ENCODE measurements at regions not wholly inside any gene's neighbourhood (a gene's known extent, or its start where the extent isn't known, plus 50 kb on each side); places are given as distances from the start of the nearest gene placed in this dataset.

DNA sequence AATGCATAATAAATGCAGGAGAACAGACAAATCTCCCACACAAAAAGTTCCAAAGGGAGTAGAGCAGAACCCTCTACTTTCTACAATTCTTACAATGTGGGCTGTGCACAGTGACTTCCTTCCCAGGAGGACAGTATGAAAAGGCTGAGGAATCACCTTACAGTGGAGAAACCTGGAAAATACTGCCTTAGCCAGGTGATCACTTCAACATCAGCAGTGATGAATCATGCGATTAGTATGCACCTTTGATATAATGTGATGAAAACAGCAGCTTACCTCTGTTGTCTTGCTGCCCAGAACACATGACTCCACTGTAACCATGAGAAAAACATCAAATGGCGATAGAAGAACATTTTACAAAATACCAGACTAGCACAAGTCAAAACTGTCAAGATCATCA, 329.7 kb upstream of the POM121L12 start:
- DNase-seq (ENCODE audit: low spot score): no peak

DNA sequence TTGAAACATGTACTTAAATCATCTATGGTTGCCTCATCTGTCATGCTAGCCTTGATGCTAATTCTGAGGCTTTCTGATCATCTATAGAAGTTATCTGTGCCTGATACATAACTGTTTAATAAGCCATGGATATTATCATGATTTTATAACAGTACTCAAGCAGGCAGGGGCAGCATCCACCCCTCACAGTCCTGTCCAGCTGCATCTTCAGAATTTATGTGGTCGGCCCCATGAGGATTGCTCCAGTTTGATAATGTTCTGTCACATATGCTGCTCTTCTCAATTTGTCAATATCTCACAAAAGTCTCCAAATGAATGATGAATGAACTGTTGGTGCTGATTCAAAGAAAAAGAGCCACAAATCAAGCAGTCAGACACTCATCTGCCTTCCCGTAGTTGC, 335.1 kb upstream of the POM121L12 start:
- no peak for DNase-seq (ENCODE audit: low spot score)

DNA sequence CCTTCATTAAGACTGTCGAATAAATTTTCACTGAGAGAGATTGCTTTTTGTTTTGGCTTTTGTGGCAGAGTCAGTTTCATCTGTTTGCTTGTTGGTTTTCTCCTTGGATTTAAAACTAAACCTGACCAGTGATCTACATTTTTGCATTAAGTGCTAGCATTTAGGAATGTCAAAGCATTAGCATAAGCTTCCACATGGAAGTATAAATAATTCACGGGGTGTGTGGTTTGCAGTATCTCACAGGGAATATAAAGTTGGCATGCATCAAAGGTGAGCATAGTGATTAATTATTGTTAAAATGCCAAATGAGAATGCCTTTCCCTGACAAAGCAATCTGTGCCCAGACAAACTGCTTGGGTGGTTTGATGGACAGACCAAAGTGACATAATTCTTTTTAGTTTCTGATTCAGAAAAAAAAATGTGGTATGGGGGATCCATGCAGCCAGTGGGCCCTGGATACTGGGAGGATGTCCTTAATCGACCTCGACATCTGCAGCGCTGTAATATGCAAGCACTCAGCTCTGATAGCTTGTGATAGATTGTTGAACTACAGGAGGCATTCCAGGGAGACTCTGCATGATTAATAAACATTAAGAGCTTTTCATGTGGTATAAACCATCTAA, 339.3 kb upstream of the POM121L12 start:
- no peak for DNase-seq (ENCODE audit: low spot score)

DNA sequence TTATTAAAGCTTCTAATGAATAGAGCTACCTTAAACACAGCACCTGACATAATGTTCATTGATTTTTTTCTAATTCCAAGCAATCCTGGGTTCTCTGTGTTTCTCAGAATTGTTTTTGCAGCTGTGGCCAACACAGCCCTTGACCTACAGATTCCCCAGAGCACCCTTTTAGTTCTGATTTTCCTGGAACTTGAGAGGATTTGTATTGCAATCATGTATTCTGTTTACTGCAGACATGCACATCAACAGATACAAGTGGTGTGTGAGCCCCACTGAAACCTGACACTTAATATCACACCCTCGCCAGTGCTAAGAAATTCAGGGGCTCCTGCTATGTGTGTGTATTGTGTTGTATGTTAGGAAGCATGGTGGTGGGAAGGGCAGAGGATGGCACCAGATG, 344.2 kb upstream of the POM121L12 start:
- no peak for DNase-seq (ENCODE audit: low spot score)

GRCh38 chr7:52689912-52690311, 345.5 kb upstream of the POM121L12 start:
- no peak for DNase-seq (ENCODE audit: low spot score)

GRCh38 chr7:52685333-52685732, 350.1 kb upstream of the POM121L12 start:
- DNase-seq (ENCODE audit: low spot score): no peak

DNA sequence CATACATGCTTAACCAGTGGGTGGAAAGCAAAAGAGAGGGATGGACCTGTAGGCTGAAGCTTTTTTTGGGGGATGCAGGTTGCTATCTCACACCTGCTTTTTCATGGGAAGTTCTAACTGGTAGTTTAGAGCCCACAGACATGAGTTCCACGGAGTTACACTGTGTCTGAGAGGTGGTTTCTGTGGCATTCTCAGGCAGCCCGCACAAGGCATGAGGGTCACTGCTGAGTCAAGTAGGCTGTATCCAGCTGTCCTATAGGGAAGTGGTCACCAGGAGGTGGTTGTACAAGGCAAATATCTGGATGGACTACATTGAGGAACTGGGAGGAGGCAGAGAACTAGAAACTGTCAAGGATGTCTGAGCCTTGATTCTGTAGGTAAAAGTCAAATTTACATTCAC, 351.0 kb upstream of the POM121L12 start:
- no peak for DNase-seq (ENCODE audit: low spot score)

DNA sequence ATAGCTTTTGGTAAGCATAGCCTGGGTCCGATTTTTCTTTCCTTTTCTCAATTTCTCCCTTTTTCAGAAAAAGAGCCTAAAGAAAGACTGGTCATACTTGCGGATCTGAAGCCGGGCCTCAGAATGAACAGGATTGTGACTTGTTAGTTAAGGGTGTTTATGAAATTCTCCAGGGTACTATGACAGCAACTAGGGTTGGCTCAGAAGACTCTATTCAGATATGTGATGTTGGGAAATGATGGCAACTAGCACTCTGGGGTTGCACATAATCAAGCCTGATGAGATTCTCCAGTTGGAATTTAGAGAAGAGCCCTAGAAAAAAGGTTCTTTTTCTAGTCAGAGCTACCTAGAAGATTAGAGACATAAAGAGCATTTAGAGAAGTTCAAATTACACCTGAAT, 352.4 kb upstream of the POM121L12 start:
- no peak for DNase-seq (ENCODE audit: low spot score)

DNA sequence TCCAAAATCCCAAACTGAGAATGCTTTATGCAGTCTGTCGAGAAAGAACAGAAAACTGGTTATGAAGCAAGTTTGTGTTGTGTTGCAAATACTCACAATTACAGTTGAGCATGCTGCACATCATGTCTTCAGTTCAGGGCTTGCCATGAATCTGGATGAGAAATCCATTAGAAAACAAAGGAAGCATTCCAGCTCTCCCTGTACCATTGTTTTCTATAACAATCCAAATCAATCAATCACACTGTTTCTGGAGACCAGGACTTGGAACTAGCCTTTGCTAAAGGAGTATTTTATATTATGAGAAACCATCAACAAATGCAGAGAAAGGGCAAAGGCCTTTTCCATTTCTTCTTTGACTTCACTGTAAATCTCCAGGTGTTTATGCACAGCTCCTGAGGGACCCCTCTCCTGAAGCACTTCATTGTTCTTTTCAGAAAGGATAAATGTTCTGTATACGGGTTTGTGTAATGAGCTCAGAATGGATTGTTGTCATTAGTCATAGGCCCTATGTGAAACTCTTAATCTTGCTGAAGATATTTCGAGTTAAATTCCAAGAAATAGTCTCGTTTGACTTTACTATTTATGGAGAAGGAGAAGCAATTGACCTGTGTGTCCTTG, 364.7 kb upstream of the POM121L12 start:
- no peak for DNase-seq (ENCODE audit: low spot score)

- no peak for DNase-seq (ENCODE audit: low spot score)
Observed at GRCh38 chr7:52669031-52669430, 366.4 kb upstream of the POM121L12 start.

- no peak for DNase-seq (ENCODE audit: low spot score)
Observed at GRCh38 chr7:52668435-52668834, 367.0 kb upstream of the POM121L12 start.

GRCh38 chr7:52659178-52659577, 376.3 kb upstream of the POM121L12 start:
- DNase-seq (ENCODE audit: low spot score): no peak

DNA sequence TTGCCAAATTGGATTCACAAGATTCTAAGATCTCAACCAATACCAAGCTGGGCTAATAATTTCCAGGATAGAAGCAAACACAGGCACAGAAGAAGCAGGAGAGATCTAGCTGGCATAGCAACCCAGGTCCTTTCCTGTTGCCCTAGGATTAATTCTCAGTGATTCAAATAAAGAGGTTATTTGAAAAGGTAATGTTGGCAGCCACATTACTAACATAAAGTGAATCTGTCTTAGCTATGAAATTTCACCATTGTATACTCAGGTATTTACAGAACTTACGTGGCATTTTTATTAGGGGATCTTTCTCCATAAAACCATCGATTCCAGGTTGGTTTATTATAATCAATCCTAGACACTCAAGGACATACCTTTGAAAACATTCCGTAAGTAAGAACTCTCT, 379.3 kb upstream of the POM121L12 start:
- DNase-seq (ENCODE audit: low spot score): no peak

GRCh38 chr7:52652621-52653020, 382.8 kb upstream of the POM121L12 start:
- DNase-seq (ENCODE audit: low spot score): no peak

- DNase-seq (ENCODE audit: low spot score): no peak
Observed at GRCh38 chr7:52648872-52649271, 386.6 kb upstream of the POM121L12 start.

DNA sequence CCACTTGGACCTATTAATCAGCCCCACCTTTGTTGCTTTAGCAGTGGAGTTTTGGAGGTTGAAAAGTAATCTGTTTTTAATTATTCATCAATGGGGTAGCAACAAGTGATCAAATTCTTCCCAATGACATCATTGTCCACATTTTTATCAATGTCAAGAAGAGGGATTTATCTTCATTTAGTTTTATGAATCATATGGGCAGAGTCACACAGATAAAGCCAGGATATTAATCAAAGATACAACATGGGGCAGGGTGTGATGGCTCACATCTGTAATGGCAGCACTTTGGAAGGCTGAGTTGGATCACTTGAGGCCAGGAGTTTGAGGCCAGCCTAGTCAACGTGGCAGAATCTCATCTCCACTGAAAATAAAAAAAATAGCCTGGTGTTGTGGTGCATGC, 388.4 kb upstream of the POM121L12 start:
- DNase-seq (ENCODE audit: low spot score): no peak

DNA sequence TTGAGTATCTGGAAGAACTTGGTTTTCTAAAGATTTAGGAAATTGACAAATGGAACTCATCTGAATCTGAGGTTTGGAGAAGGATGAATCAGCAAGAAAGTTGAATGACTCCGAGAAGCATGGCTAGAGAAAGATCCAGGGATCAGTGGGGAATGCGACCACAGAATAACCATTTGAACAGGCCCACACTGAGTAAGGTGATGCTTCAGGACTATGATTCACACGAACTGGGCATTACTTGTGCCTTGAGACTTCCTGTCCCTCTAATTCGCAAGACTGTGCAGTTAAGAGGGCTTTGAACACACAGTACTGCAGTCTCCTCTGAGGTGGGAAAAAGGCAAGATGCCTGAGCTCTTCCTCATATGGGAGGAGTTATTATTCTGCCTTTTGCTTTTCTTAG, 395.5 kb upstream of the POM121L12 start:
- DNase-seq (ENCODE audit: low spot score): no peak

DNA sequence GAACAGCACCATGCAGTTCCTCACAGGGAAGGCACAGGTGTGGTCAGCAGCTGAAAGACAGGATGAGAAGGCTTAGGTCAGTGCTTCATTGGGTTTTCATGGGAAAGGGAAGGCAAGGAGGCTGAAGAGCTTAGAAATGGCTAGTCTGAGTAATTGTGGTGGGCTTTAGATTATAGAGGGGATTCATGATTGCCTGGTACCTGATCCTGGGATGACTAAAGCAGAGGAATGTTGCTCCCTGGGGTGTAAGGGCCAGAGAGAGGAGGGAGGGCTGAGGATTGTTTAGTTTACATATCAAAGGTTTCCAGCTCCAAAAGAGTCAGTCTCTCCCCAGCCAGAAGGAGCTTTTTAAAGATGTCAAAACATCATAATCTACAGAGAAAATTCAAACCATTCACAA, 396.3 kb upstream of the POM121L12 start:
- no peak for DNase-seq (ENCODE audit: low spot score)

GRCh38 chr7:52635021-52635420, 400.4 kb upstream of the POM121L12 start:
- no peak for DNase-seq (ENCODE audit: low spot score)

- no peak for DNase-seq (ENCODE audit: low spot score)
Observed at GRCh38 chr7:52620849-52621248, 414.6 kb upstream of the POM121L12 start.

DNA sequence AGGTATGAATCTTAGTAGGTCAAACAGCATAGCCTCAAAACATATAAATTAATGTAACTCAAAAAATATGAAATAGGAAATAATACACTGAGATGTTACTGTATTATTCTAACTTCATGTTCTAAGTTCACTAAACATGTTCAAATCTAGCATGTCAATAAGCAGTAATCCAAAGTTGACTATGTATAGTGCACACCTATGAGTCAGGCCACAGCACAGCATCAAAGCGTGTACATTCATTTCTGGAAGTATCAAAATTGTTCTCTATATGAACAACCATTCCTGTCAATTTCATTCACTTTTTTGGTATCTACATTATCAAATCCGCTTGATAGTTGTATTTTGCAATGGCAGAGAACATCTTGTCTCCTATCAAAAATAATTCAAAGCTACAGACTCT, 418.9 kb upstream of the POM121L12 start:
- DNase-seq (ENCODE audit: low spot score): no peak

- no peak for DNase-seq (ENCODE audit: low spot score)
Observed at GRCh38 chr7:52615021-52615695, 420.3 kb upstream of the POM121L12 start.

DNA sequence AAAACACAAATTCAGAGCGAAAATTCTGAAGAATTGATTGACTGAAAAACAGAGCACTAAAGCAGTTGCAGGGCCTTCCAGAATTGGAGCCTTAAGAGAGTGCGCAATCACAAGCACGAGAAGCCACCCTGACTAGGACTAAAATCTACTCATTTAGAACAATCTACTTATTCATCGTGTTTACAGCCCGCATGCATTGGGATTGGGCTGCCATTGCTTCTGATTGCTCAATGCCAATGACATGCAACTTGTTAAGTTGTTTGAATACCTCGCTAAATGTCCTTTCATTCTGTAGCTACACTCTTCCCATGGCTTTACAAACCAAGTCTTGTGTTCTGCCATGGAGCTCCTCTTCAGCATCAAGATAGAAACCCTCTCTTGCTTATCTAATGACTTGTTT, 425.9 kb upstream of the POM121L12 start:
- no peak for DNase-seq (ENCODE audit: low spot score)

GRCh38 chr7:52592698-52593097, 442.7 kb upstream of the POM121L12 start:
- DNase-seq (ENCODE audit: low spot score): no peak
